Panc1 (cell line): ENCODE measurements at regions not wholly inside any gene's neighbourhood (a gene's known extent, or its start where the extent isn't known, plus 50 kb on each side); places are given as distances from the start of the nearest gene placed in this dataset.

Experiments used
- ATAC-seq: fragments of 200-7000 bp; cut with Tn5 transposase; 2 replicates; pipeline ENCODE4 v1.9.1; 2020; ENCODE audit warnings: mild to moderate bottlenecking, moderate library complexity
- BruUV-seq: library from RNA; stranded (reverse); fragments of 400-500 nt; replicated peaks from 2 replicates; lab custom pipeline; 2021; lab: Mats Ljungman, UMichigan
- CTCF ChIA-PET: fragments of 300-600 bp; sonication (Branson Sonifier 250); formaldehyde crosslinking; loops from one replicate; lab custom pipeline; 2022; ENCODE audit warnings: antibody characterized with exemption; lab: Charles Lee
- POLR2A ChIA-PET: fragments of 300-600 bp; sonication (Branson Sonifier 250); formaldehyde crosslinking; loops from one replicate; lab custom pipeline; 2022; ENCODE audit warnings: antibody characterized with exemption; lab: Charles Lee
- DNase-seq: peaks from one replicate; pipeline ENCODE4 v3.0.0-alpha.2; 2010; ENCODE audit warnings: low read depth, low spot score
- H3K27ac ChIP-seq: 2 replicates; pipeline ENCODE4 v1.5.1; 2011; ENCODE audit warnings: mild to moderate bottlenecking, low read length, inconsistent platforms
- H3K27me3 ChIP-seq: fragments of 200-500 bp; sonication (Bioruptor generic); 2 replicates; pipeline ENCODE4 v1.6.0; 2014; ENCODE audit warnings: low read length, inconsistent platforms; ENCODE audit not compliant: control insufficient read depth, insufficient read depth
- H3K36me3 ChIP-seq: fragments of 200-500 bp; sonication (Bioruptor generic); 2 replicates; pipeline ENCODE4 v1.5.1; 2014; ENCODE audit warnings: inconsistent platforms, mild to moderate bottlenecking, low read length, moderate library complexity; ENCODE audit not compliant: control insufficient read depth, insufficient read depth
- H3K4me1 ChIP-seq: 2 replicates; pipeline ENCODE4 v1.5.1; 2011; ENCODE audit warnings: inconsistent platforms, mild to moderate bottlenecking, low read length, moderate library complexity; ENCODE audit not compliant: control insufficient read depth, insufficient read depth
- H3K4me3 ChIP-seq, 2 experiments: 2 replicates each; pipeline ENCODE4 v1.5.1; 2011 to 2012; ENCODE audit warnings: low read depth in 2 of 2, low read length in 2 of 2, mild to moderate bottlenecking in 2 of 2, inconsistent platforms in 1 of 2, moderate library complexity in 1 of 2
- H3K9me3 ChIP-seq: fragments of 200-500 bp; sonication (Bioruptor generic); 2 replicates; pipeline ENCODE4 v1.5.1; 2014; ENCODE audit warnings: low read depth, mild to moderate bottlenecking, inconsistent platforms, low read length, moderate library complexity; ENCODE audit not compliant: control insufficient read depth, insufficient read depth
- POLR2AphosphoS5 ChIP-seq: IDR thresholded peaks from 2 replicates; pipeline ENCODE4 v1.6.1; 2012; ENCODE audit warnings: mild to moderate bottlenecking, low read depth, low read length, moderate library complexity
- REST ChIP-seq, 2 experiments: IDR thresholded peaks; 2 replicates each; pipeline ENCODE4 v1.6.1; 2011 to 2012; ENCODE audit warnings: low read depth in 2 of 2, control low read depth in 1 of 2, low read length in 1 of 2, mild to moderate bottlenecking in 1 of 2, moderate library complexity in 1 of 2; ENCODE audit not compliant: insufficient read depth in 1 of 2
- SIN3A ChIP-seq: IDR thresholded peaks from 2 replicates; pipeline ENCODE4 v1.6.1; 2012; ENCODE audit warnings: low read depth, mild to moderate bottlenecking, low read length, moderate library complexity, borderline replicate concordance; ENCODE audit not compliant: insufficient read depth
- TCF7L2 ChIP-seq: IDR thresholded peaks from 2 replicates; pipeline ENCODE4 v1.6.1; 2011; ENCODE audit warnings: mild to moderate bottlenecking, low read depth, low read length, inconsistent platforms
- in situ Hi-C: cut with HindIII; loops from 2 replicates; pipeline ENCODE4 v1.10.0; 2016; ENCODE audit warnings: low sequenced_read_pairs, low pct_unique_long_range_greater_than_20kb
- intact Hi-C: fragments of 100-400 bp; cut with micrococcal nuclease; formaldehyde crosslinking; loops from one replicate; pipeline ENCODE4 v1.10.0; 2022; ENCODE audit not compliant: unreplicated experiment
- TF ChIP-seq, protein P1 (sequence below): fragments of 450-650 bp; IDR thresholded peaks from 2 replicates; pipeline ENCODE4 v1.5.1; 2017; ENCODE audit warnings: mild to moderate bottlenecking

DNA sequence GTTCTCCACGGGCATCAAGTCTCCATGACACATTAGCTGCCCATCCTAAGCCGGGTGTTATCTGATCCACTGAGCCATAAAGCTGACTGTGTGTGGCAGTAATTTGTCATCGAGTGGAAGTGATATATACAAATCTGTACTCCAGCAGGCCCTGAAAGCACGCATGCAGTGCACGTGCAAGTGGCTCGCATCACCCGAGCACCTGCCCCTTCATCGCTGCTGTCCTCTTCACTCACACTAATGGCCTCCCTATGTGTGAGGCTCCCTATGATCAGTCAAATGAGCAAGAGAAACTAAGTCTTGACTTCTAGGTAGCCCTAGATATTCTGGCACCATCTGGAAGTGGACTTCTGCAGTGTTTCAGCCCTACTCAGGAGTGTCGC is 248.6 kb downstream of the MATN1 start:
- ATAC-seq = no peak
- Histone ChIP-seq H3K27ac (no peak overlapping the region), H3K4me1 (no peaks in the 10 kb centered on the region), H3K4me3 (no peak overlapping the region), H3K9me3 (no peaks in the 10 kb centered on the region), H3K36me3 (no peaks in the 10 kb centered on the region), H3K27me3 (no peaks in the 10 kb centered on the region; the same call in none of the 2 replicates)
- TF ChIP-seq REST (IDR thresholded peaks at IDR 0.05; ENCODE audit: insufficient read depth in 1 of 2, low read depth in 2 of 2, low read length in 1 of 2) (no peak), SIN3A (no peak), TCF7L2 (no peak)
- intact Hi-C loops (no loop called here), in situ Hi-C loops (no loop called here)
- POLR2A ChIA-PET = no interaction called here
- no TSS peak for BruUV-seq
- DNase-seq = no peak
- CTCF ChIA-PET = no interaction called here

- no peak overlapping the region for H3K4me3 ChIP-seq
- H3K9me3 ChIP-seq = no peaks in the 10 kb centered on the region
- no peaks in the 10 kb centered on the region for H3K4me1 ChIP-seq
- intact Hi-C loops (no loop called here), in situ Hi-C loops (no loop called here)
- ATAC-seq = no peak
- POLR2A ChIA-PET = no interaction called here
- TF ChIP-seq TCF7L2 (no peak), POLR2AphosphoS5 (no peak), SIN3A (no peak), REST (IDR thresholded peaks at IDR 0.05; ENCODE audit: insufficient read depth in 1 of 2, low read depth in 2 of 2, low read length in 1 of 2) (no peak)
- TF ChIP-seq, protein P1, sequence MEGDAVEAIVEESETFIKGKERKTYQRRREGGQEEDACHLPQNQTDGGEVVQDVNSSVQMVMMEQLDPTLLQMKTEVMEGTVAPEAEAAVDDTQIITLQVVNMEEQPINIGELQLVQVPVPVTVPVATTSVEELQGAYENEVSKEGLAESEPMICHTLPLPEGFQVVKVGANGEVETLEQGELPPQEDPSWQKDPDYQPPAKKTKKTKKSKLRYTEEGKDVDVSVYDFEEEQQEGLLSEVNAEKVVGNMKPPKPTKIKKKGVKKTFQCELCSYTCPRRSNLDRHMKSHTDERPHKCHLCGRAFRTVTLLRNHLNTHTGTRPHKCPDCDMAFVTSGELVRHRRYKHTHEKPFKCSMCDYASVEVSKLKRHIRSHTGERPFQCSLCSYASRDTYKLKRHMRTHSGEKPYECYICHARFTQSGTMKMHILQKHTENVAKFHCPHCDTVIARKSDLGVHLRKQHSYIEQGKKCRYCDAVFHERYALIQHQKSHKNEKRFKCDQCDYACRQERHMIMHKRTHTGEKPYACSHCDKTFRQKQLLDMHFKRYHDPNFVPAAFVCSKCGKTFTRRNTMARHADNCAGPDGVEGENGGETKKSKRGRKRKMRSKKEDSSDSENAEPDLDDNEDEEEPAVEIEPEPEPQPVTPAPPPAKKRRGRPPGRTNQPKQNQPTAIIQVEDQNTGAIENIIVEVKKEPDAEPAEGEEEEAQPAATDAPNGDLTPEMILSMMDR = no peak
- no peaks in the 10 kb centered on the region; the same call in none of the 2 replicates for H3K27me3 ChIP-seq
- H3K36me3 ChIP-seq = no peaks in the 10 kb centered on the region
- H3K27ac ChIP-seq = no peak overlapping the region
- CTCF ChIA-PET = no interaction called here
- BruUV-seq = no TSS peak
- DNase-seq = no peak
Measured at GRCh38 chr1:30473922-30474817, 249.2 kb downstream of the MATN1 start.
